IPS DF 6.9 (cell line): ENCODE measurements at regions not wholly inside any gene's neighbourhood (a gene's known extent, or its start where the extent isn't known, plus 50 kb on each side); places are given as distances from the start of the nearest gene placed in this dataset.

Source experiments
- DNase-seq: peaks from one replicate; pipeline ENCODE4 v3.0.0-alpha.2; 2013; ENCODE audit warnings: low read depth, low spot score
- H3K27ac ChIP-seq: one replicate; pipeline ENCODE4 v1.5.1; 2013; ENCODE audit warnings: low read length, control low read depth
- H3K27me3 ChIP-seq: 2 replicates; pipeline ENCODE4 v1.6.1; 2013; ENCODE audit warnings: mild to moderate bottlenecking, low read length; ENCODE audit not compliant: control insufficient read depth, insufficient read depth
- H3K36me3 ChIP-seq: 2 replicates; pipeline ENCODE4 v1.6.1; 2013; ENCODE audit warnings: low read length; ENCODE audit not compliant: control insufficient read depth, insufficient read depth
- H3K4me1 ChIP-seq: 2 replicates; pipeline ENCODE4 v1.6.1; 2013; ENCODE audit warnings: low read length; ENCODE audit not compliant: control insufficient read depth, insufficient read depth
- H3K4me3 ChIP-seq: 2 replicates; pipeline ENCODE4 v1.5.1; 2013; ENCODE audit warnings: mild to moderate bottlenecking, low read length
- H3K9me3 ChIP-seq: 2 replicates; pipeline ENCODE4 v1.6.1; 2013; ENCODE audit warnings: low read length, inconsistent platforms; ENCODE audit not compliant: control insufficient read depth, insufficient read depth
- WGBS: extraction: QIAGEN DNeasy Blood & Tissue Kit; methylation state at CpG from one replicate; pipeline ENCODE4 v1.1.7; 2013; ENCODE audit warnings: mixed read lengths, missing lambda C conversion rate; ENCODE audit not compliant: insufficient read length, insufficient coverage; 5-methylcytosine and 5-hydroxymethylcytosine counted together

GRCh38 chr5:56685503-56686217 lies 129.7 kb upstream of the MAP3K1 start:
- H3K4me3 ChIP-seq = no peak overlapping the region
- no peak for DNase-seq
- WGBS = no CpG with 5 or more reads among the region's 2 CpGs
- H3K27ac ChIP-seq = no peak overlapping the region
- H3K9me3 ChIP-seq = no peaks in the 10 kb centered on the region
- no peaks in the 10 kb centered on the region for H3K27me3 ChIP-seq
- H3K36me3 ChIP-seq = no peaks in the 10 kb centered on the region
- no peaks in the 10 kb centered on the region for H3K4me1 ChIP-seq

GRCh38 chr5:56684159-56684558 lies 131.2 kb upstream of the MAP3K1 start:
- Histone ChIP-seq H3K27me3 (no peaks in the 10 kb centered on the region), H3K9me3 (no peaks in the 10 kb centered on the region), H3K27ac (no peak overlapping the region), H3K4me1 (no peaks in the 10 kb centered on the region), H3K4me3 (no peak overlapping the region), H3K36me3 (no peaks in the 10 kb centered on the region)
- no CpG with 5 or more reads among the region's 3 CpGs for WGBS
- DNase-seq = no peak

GRCh38 chr5:56683733-56684132 lies 131.6 kb upstream of the MAP3K1 start:
- DNase-seq = no peak
- Histone ChIP-seq H3K27ac (no peak overlapping the region), H3K27me3 (no peaks in the 10 kb centered on the region), H3K9me3 (no peaks in the 10 kb centered on the region), H3K4me3 (no peak overlapping the region), H3K4me1 (no peaks in the 10 kb centered on the region), H3K36me3 (no peaks in the 10 kb centered on the region)
- WGBS = no CpG with 5 or more reads among the region's 2 CpGs

GRCh38 chr5:56683281-56683680 lies 132.1 kb upstream of the MAP3K1 start:
- H3K4me3 ChIP-seq = no peak overlapping the region
- no peak for DNase-seq
- H3K36me3 ChIP-seq = no peaks in the 10 kb centered on the region
- H3K4me1 ChIP-seq = no peaks in the 10 kb centered on the region
- no peaks in the 10 kb centered on the region for H3K27me3 ChIP-seq
- no peak overlapping the region for H3K27ac ChIP-seq
- no CpG with 5 or more reads among the region's 1 CpG for WGBS
- no peaks in the 10 kb centered on the region for H3K9me3 ChIP-seq

GRCh38 chr5:56681346-56681745 lies 134.0 kb upstream of the MAP3K1 start:
- Histone ChIP-seq H3K4me3 (no peak overlapping the region), H3K27ac (no peak overlapping the region), H3K4me1 (no peaks in the 10 kb centered on the region), H3K36me3 (no peaks in the 10 kb centered on the region), H3K9me3 (no peaks in the 10 kb centered on the region), H3K27me3 (no peaks in the 10 kb centered on the region)
- whole genome bisulfite sequencing = no CpG with 5 or more reads among the region's 1 CpG
- DNase-seq = no peak

- Histone ChIP-seq H3K4me1 (no peaks in the 10 kb centered on the region), H3K36me3 (no peaks in the 10 kb centered on the region), H3K4me3 (no peak overlapping the region), H3K27ac (no peak overlapping the region), H3K9me3 (no peaks in the 10 kb centered on the region), H3K27me3 (no peaks in the 10 kb centered on the region)
- no peak for DNase-seq
- WGBS = no CpG with 5 or more reads among the region's 2 CpGs
Observed at GRCh38 chr5:56680731-56681130, 134.6 kb upstream of the MAP3K1 start.

GRCh38 chr5:56677690-56678305 lies 137.6 kb upstream of the MAP3K1 start:
- H3K4me1 ChIP-seq = no peaks in the 10 kb centered on the region
- no peaks in the 10 kb centered on the region for H3K36me3 ChIP-seq
- no peak overlapping the region for H3K27ac ChIP-seq
- no CpG with 5 or more reads among the region's 2 CpGs for WGBS
- no peak overlapping the region for H3K4me3 ChIP-seq
- no peak for DNase-seq
- no peaks in the 10 kb centered on the region for H3K27me3 ChIP-seq
- H3K9me3 ChIP-seq = no peaks in the 10 kb centered on the region

- Histone ChIP-seq H3K4me3 (no peak overlapping the region), H3K36me3 (no peaks in the 10 kb centered on the region), H3K9me3 (no peaks in the 10 kb centered on the region), H3K27ac (no peak overlapping the region), H3K27me3 (no peaks in the 10 kb centered on the region), H3K4me1 (no peaks in the 10 kb centered on the region)
- WGBS = no CpG with 5 or more reads among the region's 4 CpGs
- DNase-seq = no peak
Observed at GRCh38 chr5:56676091-56676768, 139.1 kb upstream of the MAP3K1 start.

- H3K27me3 ChIP-seq = no peaks in the 10 kb centered on the region
- no CpG with 5 or more reads among the region's 3 CpGs for WGBS
- DNase-seq = no peak
- no peak overlapping the region for H3K27ac ChIP-seq
- H3K36me3 ChIP-seq = no peaks in the 10 kb centered on the region
- H3K4me1 ChIP-seq = peaks cover 3% of the 10 kb centered on the region
- H3K4me3 ChIP-seq = no peak overlapping the region
- no peaks in the 10 kb centered on the region for H3K9me3 ChIP-seq
Observed at GRCh38 chr5:56674441-56674840, 140.9 kb upstream of the MAP3K1 start.

GRCh38 chr5:56673171-56673570 lies 142.2 kb upstream of the MAP3K1 start:
- H3K27me3 ChIP-seq = no peaks in the 10 kb centered on the region
- no peak overlapping the region for H3K27ac ChIP-seq
- no CpG with 5 or more reads among the region's 5 CpGs for WGBS
- no peaks in the 10 kb centered on the region for H3K9me3 ChIP-seq
- peaks cover 4% of the 10 kb centered on the region for H3K4me1 ChIP-seq
- no peaks in the 10 kb centered on the region for H3K36me3 ChIP-seq
- no peak overlapping the region for H3K4me3 ChIP-seq
- no peak for DNase-seq
